A673 (cell line): ENCODE measurements at regions not wholly inside any gene's neighbourhood (a gene's known extent, or its start where the extent isn't known, plus 50 kb on each side); places are given as distances from the start of the nearest gene placed in this dataset.

Experiments used
- BruUV-seq: library from RNA; stranded (reverse); fragments of 400-500 nt; replicated peaks from 2 replicates; lab custom pipeline; 2021; lab: Mats Ljungman, UMichigan
- CTCF ChIA-PET: fragments of 300-600 bp; sonication (Branson Sonifier 250); formaldehyde crosslinking; loops from one replicate; lab custom pipeline; 2022; ENCODE audit warnings: antibody characterized with exemption; lab: Charles Lee
- POLR2A ChIA-PET: fragments of 300-600 bp; sonication (Branson Sonifier 250); formaldehyde crosslinking; loops from one replicate; lab custom pipeline; 2022; ENCODE audit warnings: antibody characterized with exemption; ENCODE audit not compliant: low non-redundant PET; lab: Charles Lee
- DNase-seq: peaks from one replicate; pipeline ENCODE4 v3.0.0-alpha.2; 2015; ENCODE audit warnings: low spot score
- H3K27ac ChIP-seq: fragments of 200-600 bp; sonication (generic); 2 replicates; pipeline ENCODE4 v1.5.1; 2016; ENCODE audit warnings: mixed run types, low read depth, mild to moderate bottlenecking, mixed read lengths, antibody characterized with exemption, low read length; ENCODE audit not compliant: poor library complexity, severe bottlenecking
- H3K27me3 ChIP-seq: fragments of 200-600 bp; sonication (generic); replicated peaks from 2 replicates; pipeline ENCODE4 v1.6.1; 2017; ENCODE audit warnings: mixed run types, low read depth, mild to moderate bottlenecking, mixed read lengths, antibody characterized with exemption, low read length; ENCODE audit not compliant: insufficient read depth, poor library complexity
- H3K36me3 ChIP-seq: fragments of 200-600 bp; sonication (generic); 2 replicates; pipeline ENCODE4 v1.6.1; 2016; ENCODE audit warnings: mixed run types, mild to moderate bottlenecking, mixed read lengths, antibody characterized with exemption, low read length; ENCODE audit not compliant: insufficient read depth, poor library complexity, severe bottlenecking
- H3K4me1 ChIP-seq: fragments of 200-600 bp; sonication (generic); 2 replicates; pipeline ENCODE4 v1.6.1; 2017; ENCODE audit warnings: mixed run types, mild to moderate bottlenecking, mixed read lengths, antibody characterized with exemption, low read length; ENCODE audit not compliant: insufficient read depth, poor library complexity, severe bottlenecking
- H3K4me3 ChIP-seq: fragments of 200-600 bp; sonication (generic); 2 replicates; pipeline ENCODE4 v1.5.1; 2016; ENCODE audit warnings: low read depth, mixed run types, mild to moderate bottlenecking, mixed read lengths, low read length; ENCODE audit not compliant: poor library complexity, severe bottlenecking
- H3K9me3 ChIP-seq: fragments of 200-600 bp; sonication (generic); 2 replicates; pipeline ENCODE4 v1.6.1; 2016; ENCODE audit warnings: mixed run types, low read depth, mild to moderate bottlenecking, mixed read lengths, antibody characterized with exemption, low read length; ENCODE audit not compliant: poor library complexity, severe bottlenecking
- EZH2 ChIP-seq: fragments of 200-600 bp; sonication (generic); IDR thresholded peaks from 2 replicates; pipeline ENCODE4 v1.6.1; 2017; ENCODE audit warnings: borderline replicate concordance, low read depth, mild to moderate bottlenecking, mixed read lengths, antibody characterized with exemption, low read length; ENCODE audit not compliant: poor library complexity, severe bottlenecking
- intact Hi-C: fragments of 100-400 bp; cut with micrococcal nuclease; formaldehyde crosslinking; loops from one replicate; pipeline ENCODE4 v1.10.0; 2022; ENCODE audit not compliant: unreplicated experiment
- TF ChIP-seq, protein P1 (sequence below): fragments of 300-800, 200-600 bp; sonication (generic); conservative IDR thresholded peaks from 2 replicates; pipeline ENCODE4 v1.5.1; 2017; ENCODE audit warnings: low read depth, mild to moderate bottlenecking, antibody characterized with exemption, low read length, moderate library complexity, mixed read lengths

DNA sequence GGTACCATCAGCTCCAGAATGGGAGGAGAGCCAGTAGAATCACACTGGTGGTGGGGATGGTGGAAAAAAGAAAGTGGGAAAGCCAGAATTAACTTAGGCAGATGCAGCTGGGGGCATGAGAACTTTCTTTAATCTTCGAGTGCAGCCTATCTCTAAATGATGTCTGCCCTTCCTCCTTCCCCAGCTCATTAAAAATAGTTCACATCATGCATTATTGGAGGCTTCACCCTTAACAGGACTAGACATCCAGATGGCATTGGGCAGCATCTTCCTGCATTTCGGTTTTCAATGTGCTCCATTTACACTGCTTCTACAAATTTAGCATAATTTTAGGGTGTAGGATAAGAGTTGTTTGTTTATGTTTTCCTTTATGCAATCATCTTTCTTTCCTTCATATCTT lies 272.8 kb downstream of the COG6 start:
- H3K36me3 ChIP-seq: no peaks in the 10 kb centered on the region
- TF ChIP-seq, protein P1, sequence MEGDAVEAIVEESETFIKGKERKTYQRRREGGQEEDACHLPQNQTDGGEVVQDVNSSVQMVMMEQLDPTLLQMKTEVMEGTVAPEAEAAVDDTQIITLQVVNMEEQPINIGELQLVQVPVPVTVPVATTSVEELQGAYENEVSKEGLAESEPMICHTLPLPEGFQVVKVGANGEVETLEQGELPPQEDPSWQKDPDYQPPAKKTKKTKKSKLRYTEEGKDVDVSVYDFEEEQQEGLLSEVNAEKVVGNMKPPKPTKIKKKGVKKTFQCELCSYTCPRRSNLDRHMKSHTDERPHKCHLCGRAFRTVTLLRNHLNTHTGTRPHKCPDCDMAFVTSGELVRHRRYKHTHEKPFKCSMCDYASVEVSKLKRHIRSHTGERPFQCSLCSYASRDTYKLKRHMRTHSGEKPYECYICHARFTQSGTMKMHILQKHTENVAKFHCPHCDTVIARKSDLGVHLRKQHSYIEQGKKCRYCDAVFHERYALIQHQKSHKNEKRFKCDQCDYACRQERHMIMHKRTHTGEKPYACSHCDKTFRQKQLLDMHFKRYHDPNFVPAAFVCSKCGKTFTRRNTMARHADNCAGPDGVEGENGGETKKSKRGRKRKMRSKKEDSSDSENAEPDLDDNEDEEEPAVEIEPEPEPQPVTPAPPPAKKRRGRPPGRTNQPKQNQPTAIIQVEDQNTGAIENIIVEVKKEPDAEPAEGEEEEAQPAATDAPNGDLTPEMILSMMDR: no peak
- TF ChIP-seq EZH2: no peak
- H3K9me3 ChIP-seq: peaks cover 9% of the 10 kb centered on the region
- no peaks in the 10 kb centered on the region for H3K27me3 ChIP-seq
- intact Hi-C loops: no loop called here
- ChIA-PET POLR2A (no interaction called here), CTCF (no interaction called here)
- H3K27ac ChIP-seq: no peak overlapping the region
- DNase-seq: no peak
- no peak overlapping the region for H3K4me3 ChIP-seq
- H3K4me1 ChIP-seq: peaks cover 29% of the 10 kb centered on the region
- no TSS peak for BruUV-seq

DNA sequence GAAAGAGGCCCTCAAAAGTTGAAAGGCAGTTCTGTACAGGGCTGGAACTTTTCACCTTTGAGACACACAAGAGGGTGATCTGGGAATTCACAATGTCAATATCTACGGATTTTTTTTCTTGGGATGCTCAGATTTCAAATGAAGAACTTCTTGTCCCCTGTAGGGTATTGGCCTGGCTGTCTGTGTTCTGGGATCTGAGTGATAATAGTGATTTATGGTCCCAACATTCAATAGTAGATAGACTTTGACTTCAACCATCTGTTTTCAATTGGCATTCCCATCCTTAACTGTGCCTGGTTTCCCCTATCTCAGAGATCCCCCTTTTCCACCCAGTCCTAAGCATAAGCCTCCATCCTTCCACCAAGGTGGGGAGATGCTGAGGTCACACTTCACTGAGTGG lies 274.1 kb downstream of the COG6 start:
- DNase-seq: no peak
- H3K27me3 ChIP-seq: no peaks in the 10 kb centered on the region
- peaks cover 9% of the 10 kb centered on the region for H3K9me3 ChIP-seq
- no TSS peak for BruUV-seq
- H3K27ac ChIP-seq: no peak overlapping the region
- CTCF ChIA-PET: no interaction called here
- intact Hi-C loops: no loop called here
- H3K4me1 ChIP-seq: peaks cover 29% of the 10 kb centered on the region
- TF ChIP-seq, protein P1: no peak
- TF ChIP-seq EZH2: no peak
- POLR2A ChIA-PET: no interaction called here
- no peak overlapping the region for H3K4me3 ChIP-seq
- H3K36me3 ChIP-seq: no peaks in the 10 kb centered on the region

DNA sequence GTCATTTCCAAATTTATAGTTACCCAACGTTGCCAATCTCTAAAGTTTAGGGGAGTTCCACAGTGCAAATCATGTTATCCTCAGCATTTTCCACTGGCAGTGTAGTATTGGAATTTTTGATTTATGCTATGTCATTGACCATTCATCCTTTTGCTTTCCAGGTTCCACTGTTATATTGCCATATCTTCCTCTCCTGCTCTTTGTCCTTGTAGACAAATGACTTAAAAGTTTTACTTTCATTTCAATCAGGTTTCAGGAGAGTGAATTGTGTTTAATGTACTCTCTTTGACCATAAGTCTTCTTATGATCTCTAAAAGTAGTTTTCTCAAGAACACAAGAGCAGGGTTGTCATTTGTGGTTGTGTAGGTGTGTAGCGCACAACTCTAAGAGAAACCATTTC lies 274.6 kb downstream of the COG6 start:
- Histone ChIP-seq H3K27me3 (no peaks in the 10 kb centered on the region), H3K9me3 (peaks cover 4% of the 10 kb centered on the region), H3K4me1 (peaks cover 29% of the 10 kb centered on the region), H3K36me3 (no peaks in the 10 kb centered on the region), H3K27ac (no peak overlapping the region), H3K4me3 (no peak overlapping the region)
- no TSS peak for BruUV-seq
- no peak for DNase-seq
- POLR2A ChIA-PET: no interaction called here
- CTCF ChIA-PET: no interaction called here
- TF ChIP-seq EZH2: no peak
- TF ChIP-seq, protein P1: no peak
- intact Hi-C loops: loop anchor here (10.0 kb wide), 1 partner anchor 115 kb away; no protein-coding TSS in a partner anchor
